HepG2 (cell line): ENCODE measurements at regions not wholly inside any gene's neighbourhood (a gene's known extent, or its start where the extent isn't known, plus 50 kb on each side); places are given as distances from the start of the nearest gene placed in this dataset.

Experiments used
- KDM5B ChIP-seq: sonication (generic); formaldehyde crosslinking; IDR thresholded peaks from 2 replicates; pipeline ENCODE4 v1.4.0; 2020; ENCODE audit warnings: missing genetic modification reagents, mild to moderate bottlenecking, borderline replicate concordance
- KLF16 ChIP-seq, 2 experiments: sonication (generic) in 1 of 2; formaldehyde crosslinking in 1 of 2; IDR thresholded peaks; 2 replicates each; pipeline versions ENCODE4 v1.6.1 to v1.8.0; 2016 to 2023; ENCODE audit warnings: missing genetic modification reagents in 2 of 2, missing compliant biosample characterization in 1 of 2
- MED13 ChIP-seq: sonication (generic); formaldehyde crosslinking; IDR thresholded peaks from 2 replicates; pipeline ENCODE4 v1.5.0; 2020; ENCODE audit warnings: missing genetic modification reagents
- TBP ChIP-seq: sonication (generic); formaldehyde crosslinking; IDR thresholded peaks from 2 replicates; pipeline ENCODE4 v1.5.0; 2020; ENCODE audit warnings: missing genetic modification reagents
- ZNF737 ChIP-seq: sonication (generic); formaldehyde crosslinking; IDR thresholded peaks from 2 replicates; pipeline ENCODE4 v1.5.0; 2020; ENCODE audit warnings: missing genetic modification reagents, mild to moderate bottlenecking, borderline replicate concordance

- TF ChIP-seq ZNF737 (CRISPR knock-in tag) (no peak), KLF16 (CRISPR knock-in tag; IDR thresholded peaks at IDR 0.05) (no peak), TBP (no peak), KDM5B (CRISPR knock-in tag) (no peak), MED13 (CRISPR knock-in tag) (no peak)
These were observed 83.7 kb upstream of the SELENOK start for GRCh38 chr3:53975382-53975781.
